Astrocyte (in vitro differentiated cells and primary cell): ENCODE measurements at regions not wholly inside any gene's neighbourhood (a gene's known extent, or its start where the extent isn't known, plus 50 kb on each side); places are given as distances from the start of the nearest gene placed in this dataset.
"Not testable (repeated sequence)": the region's sequence is repeated elsewhere in the genome, so short reads cannot be mapped to it uniquely, and the experiment has no call there.

Source experiments
- EZH2 ChIP-seq: IDR thresholded peaks from 2 replicates; pipeline ENCODE4 v1.6.1; 2012; ENCODE audit warnings: mild to moderate bottlenecking, low read length, inconsistent platforms; ENCODE audit not compliant: insufficient read depth
- TF ChIP-seq, protein P1 (sequence below): IDR thresholded peaks from 2 replicates; pipeline ENCODE4 v1.5.1; 2011; ENCODE audit warnings: low read depth, mild to moderate bottlenecking, inconsistent platforms, low read length, moderate library complexity; ENCODE audit not compliant: insufficient read depth

DNA sequence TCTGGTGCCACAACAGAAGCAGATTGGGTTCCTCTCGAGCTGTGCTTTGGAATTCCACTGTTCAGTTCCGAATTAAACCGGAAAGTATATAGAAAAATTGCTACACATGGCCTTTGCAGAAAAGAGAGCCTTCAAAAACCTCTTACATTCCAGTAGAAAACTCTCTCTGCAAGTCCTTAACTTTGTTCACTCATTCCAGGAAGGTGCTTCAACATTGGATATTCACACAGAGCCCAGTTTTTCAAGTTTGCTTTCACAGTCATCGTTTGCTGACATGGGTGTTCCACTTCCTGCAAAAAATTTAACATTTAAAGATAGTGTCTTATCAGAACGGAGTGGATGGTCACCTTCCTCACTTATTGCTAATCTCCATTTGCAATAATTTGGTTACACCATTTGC is 93.7 kb downstream of the PPIAL4C start:
- TF ChIP-seq, protein P1, sequence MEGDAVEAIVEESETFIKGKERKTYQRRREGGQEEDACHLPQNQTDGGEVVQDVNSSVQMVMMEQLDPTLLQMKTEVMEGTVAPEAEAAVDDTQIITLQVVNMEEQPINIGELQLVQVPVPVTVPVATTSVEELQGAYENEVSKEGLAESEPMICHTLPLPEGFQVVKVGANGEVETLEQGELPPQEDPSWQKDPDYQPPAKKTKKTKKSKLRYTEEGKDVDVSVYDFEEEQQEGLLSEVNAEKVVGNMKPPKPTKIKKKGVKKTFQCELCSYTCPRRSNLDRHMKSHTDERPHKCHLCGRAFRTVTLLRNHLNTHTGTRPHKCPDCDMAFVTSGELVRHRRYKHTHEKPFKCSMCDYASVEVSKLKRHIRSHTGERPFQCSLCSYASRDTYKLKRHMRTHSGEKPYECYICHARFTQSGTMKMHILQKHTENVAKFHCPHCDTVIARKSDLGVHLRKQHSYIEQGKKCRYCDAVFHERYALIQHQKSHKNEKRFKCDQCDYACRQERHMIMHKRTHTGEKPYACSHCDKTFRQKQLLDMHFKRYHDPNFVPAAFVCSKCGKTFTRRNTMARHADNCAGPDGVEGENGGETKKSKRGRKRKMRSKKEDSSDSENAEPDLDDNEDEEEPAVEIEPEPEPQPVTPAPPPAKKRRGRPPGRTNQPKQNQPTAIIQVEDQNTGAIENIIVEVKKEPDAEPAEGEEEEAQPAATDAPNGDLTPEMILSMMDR = not testable (repeated sequence)
- not testable (repeated sequence) for TF ChIP-seq EZH2
